ENCODE measurements at regions not wholly inside any gene's neighbourhood (a gene's known extent, or its start where the extent isn't known, plus 50 kb on each side); places are given as distances from the start of the nearest gene placed in this dataset.

DNA sequence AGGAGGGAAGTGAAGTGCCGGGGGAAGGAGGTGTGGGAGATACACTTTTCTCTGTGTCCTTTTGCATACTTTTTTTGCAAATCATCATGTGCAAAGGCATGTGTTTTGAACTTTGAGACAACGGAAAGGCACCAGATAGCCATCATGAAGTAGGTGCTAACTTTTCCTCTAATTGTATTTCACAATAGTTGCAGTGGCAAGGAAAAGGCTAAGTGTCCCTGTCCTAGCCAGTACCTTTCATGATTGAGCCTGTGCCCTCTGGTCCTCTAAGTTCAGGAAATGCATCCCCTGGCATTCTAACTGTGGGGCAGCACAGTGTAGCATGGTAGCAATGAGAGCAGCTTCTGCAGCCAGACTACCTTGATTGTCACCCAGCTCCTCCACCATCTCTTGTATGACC lies 186.2 kb downstream of the ADSS2 start:
- DNase-seq (ENCODE audit: low spot score) = no peak

DNA sequence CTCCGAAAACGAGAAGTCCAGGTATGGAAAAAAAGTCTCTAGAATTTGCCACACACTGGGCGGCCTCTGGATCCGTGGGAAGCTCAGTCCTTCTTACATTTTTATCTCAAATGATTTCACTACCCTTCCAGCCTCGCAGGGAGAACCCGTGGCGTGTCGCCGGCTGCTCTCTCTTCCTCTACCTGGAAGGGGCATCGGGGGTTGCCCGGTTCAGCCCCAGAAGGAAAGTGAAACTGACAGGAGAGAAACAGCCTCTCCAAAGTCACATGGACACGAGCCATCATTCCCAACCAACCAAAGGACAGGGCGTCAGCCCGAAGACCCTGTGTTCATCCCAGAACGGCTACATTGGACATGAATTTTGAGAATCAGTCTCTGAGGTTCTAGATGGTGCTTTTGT lies 182.5 kb downstream of the ADSS2 start:
- DNase-seq (ENCODE audit: low spot score) = no peak

DNA sequence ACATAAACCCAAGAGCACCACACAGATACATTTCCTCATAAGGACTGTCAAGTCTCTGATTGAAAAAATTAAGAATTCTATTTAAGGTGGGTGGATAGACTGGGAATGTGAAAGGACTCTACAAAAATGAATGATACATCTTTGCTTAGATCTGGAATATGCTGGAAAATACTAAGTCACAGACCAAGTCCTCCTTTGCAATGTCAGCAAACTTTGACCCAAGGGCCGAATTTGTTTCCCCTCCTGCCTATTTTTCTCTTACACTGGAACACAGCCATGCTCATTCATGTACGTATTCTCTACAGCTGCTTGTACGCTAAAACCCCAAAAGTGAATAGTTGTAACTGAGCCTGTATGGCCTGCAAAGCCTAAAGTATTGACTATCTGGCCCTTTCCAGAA lies 180.7 kb downstream of the ADSS2 start:
- no peak for DNase-seq (ENCODE audit: low spot score)

DNA sequence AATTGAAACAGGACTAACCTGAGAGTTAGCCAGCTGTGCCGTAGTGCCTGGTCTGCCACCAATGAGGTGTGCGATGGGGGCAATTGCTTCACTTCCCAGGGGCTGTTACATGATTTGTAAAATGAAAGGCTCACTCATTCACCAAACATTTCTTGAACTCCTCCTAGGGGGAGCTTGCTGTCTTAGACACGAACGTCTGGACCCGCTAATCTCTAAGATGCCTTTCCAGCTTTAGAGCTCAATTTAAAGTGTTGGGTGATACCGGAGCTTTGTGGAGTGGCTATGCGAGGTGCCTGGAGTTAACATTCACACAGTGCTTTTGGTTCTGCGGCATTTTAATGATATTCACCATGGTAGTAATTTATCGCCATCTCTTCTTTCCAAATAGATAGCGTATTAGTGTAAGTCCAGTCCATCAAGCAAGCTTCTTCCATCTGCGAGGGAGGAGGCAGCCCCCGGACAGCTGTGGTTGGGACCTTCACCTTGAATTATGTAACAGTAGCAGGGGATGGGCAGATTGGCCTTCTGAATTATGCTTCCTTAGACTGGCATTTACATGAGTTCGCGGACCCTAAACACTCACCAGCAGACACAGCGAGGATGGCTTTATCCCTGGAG lies 179.9 kb downstream of the ADSS2 start:
- no peak for DNase-seq (ENCODE audit: low spot score)

DNA sequence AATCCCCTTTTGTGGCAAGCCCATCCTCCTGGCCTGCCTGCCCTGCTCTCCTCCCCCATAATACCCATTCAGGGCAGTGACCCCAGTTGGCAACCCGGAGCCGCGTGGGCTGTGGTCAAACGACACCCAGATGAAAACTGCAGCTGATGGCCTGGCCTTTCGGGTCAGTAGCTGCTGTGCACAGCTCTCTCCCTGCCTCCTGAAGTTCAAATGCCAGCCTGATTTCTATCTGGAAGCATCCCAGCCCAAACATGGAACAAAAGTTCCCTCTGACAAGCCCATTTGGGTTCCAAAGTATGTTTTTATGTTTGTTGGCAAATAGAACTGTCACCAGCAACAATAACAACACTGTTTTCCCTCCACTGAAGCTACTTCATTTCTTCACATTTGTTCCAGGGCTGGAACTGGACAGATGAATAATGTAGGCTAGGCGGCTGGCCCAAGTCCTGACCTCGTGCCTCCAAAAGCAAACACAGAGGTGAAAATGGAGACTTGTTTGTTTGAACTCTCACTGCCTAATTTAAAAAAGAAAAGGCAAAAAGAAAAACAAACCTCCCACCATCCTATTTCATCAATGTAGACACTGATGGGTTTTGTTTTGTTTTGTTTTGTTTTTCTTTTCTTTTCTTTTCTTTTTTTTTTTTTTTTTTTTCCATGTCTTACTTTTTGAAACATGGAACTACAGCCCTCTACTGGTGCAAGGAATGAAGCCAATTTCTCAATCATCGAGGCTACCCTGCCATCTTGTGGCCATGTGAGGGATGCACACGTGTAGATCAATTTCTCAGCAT lies 179.0 kb downstream of the ADSS2 start:
- DNase-seq (ENCODE audit: low spot score) = peak; percentile 86

DNA sequence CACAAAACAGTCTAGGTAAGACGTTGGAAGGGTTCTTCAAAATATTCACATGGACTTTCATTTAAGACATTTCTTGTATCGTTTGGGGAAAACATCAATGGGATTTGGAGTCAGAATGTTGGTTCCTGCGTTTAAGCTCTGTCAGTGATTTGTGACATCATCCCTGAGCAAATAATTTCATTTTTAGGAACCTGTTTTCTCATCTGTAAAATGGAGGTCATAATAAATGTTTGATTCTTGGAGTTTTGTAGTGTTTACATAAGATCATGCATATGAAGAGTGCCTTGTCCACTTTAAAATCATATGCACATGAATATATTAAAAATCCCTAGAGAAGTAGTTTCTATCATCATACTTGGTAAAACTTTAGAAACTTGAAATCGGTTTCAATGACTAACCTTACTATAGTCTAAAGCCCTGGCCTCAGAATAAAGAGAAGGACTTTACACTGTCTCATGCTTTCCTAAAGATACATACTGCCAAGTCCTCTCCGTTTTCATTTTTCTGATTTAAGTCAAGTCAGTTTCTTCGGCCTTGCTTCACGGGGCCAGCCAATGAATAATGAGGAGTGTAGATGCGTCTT lies 178.4 kb downstream of the ADSS2 start:
- no peak for DNase-seq (ENCODE audit: low spot score)

DNA sequence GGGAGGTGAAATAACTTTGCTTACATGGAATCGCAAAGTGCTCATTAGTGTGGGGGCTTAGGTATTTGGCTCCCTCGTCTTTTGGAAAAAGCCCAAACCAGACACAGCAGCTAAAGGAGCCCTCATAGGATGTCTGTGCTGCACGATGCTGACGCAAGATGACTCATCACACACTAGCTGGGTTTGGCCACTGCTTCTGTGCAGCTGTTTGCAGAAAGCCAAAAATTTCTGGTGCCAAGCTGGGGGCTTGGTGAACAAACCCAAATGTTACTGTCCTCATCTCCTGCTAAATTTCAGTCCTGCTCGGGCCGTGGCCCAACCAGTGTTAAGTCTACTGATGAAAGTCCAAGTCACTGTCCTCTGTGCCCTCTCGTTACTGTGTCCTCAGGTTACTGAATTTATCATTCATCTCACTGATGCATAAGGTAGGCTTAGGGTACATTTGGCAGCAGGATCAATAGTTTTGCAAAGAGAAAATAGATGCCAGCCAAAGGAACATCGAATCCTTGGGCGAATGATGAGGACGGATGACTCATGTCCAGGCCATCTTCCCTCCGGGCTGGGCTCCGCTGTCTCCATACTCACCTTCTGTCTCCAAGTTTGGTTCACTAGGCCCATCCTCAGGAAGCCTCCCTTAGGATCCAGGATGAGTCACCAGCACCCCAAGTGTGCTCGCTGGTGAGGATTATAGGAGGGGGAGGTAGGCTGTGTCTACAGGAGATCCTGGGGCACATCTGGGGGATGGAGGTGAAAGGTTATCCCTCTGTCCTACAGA lies 177.7 kb downstream of the ADSS2 start:
- peak; percentile 97 for DNase-seq (ENCODE audit: low spot score)

DNA sequence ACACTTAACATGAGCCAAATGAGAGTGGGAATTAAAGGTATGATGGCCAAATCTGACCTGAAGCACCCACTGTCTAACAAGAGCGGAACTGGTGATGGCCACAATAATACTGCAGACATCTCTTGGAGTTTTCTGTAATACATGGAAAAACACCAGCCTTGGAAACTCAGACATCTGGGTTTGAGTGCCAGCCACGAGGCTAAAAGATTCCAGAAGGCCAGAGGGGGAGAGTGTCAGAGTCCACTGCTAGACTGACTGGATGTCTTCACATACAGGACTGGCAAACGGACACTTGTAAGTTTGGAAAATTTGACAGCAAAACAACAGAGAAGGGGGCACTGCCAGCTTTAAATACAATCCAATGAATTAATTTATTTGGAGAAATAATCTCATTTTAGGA lies 175.1 kb downstream of the ADSS2 start:
- DNase-seq (ENCODE audit: low spot score) = no peak

DNA sequence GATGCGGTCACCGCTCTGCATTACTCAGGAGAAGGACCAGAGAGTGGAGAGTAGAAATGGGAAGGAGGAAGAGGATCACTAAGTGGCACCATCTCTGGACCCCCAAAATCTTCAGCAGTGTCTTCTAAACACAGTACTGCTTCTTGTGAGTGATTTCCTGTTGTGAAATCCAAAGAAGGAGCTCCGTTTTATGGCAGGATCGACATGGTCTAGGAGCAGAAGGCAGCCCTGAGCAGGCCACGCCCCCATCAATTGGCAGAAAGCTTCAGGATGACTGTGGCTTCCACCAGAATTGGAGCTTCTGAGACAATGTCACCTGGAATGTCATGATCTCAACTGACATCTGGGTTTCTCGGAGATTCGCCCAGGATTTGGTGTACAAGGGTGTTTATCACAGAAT lies 171.5 kb downstream of the ADSS2 start:
- DNase-seq (ENCODE audit: low spot score) = no peak

DNA sequence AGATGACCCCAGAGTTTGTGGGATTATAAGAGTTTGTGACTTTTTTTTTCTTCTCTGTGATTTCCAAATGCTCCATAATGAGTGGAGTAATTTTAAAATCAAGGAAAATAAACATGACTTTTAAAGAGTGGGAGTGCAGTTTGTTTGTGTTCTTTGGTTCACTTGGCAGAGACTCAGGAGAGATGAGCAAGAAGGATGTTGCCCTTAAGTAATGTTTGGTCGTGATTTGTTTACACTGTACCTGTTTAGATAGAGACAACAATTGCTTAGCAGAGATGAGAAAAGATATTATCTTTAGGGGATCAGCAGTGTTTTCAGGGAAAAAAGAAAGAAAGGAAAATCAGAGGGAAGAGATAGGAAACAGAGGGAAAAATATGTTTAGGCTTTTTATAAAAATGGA lies 170.8 kb downstream of the ADSS2 start:
- no peak for DNase-seq (ENCODE audit: low spot score)

DNA sequence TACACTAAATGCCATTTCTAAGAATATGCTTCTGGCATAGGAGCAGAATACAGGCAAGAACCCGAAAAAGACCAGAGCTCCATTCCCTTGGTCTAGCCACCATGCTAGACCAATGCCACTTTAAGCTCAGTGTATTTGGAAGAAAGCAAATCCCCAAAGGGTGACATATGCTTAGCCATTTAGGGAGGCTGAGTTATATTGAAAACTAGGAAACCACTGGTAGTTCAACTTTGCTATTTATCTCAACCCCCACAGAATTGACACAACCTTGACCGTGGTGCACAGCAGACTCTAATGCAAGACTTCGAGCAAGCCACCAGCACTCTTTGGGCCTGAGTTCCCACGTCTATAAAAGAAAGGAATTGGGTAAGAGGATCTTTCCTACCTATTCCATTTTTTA lies 167.9 kb downstream of the ADSS2 start:
- DNase-seq (ENCODE audit: low spot score) = no peak

DNA sequence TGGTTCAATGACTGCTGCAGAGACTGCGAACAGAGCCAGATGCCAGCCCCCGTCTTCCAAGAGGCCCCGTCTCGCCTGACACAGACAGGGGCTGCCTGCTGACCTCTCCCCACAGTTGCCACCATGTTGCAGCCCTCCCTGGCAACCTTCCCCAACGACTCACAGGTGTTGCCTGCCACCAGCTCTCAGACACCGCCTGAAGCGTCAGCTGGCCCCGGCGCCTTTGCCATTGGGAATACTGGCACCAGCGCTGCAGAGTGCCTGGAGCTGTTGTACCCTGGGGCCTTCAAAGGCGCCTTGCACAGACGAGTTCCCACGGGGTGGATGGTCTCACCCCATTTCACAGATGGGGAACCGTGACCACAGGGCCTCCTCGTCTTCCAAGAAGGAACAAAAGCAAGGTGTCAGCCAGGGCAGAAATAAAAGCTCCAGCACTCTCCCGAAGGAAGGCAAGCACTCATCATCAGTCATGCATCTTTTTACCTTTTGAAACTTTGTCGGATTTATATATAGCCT lies 167.0 kb downstream of the ADSS2 start:
- DNase-seq (ENCODE audit: low spot score) = no peak

DNA sequence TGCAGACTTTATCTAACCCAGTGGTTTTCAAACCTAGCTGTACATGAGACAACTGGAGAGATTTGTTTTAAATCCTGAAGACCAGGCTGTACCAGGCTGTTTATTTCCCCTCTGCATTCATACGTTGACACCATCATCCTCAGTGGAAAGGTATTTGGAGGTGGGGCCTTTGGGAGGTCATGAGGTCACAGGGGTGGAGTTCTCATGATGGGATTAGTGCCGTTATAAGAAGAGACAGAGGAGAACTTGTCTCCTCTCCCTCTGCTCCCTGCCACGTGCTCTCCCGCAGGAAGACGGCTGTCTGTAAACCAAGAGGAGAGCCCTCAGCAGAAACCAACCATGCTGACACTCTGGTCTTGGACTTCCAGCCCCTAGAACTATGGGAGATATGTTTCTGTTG lies 165.4 kb downstream of the ADSS2 start:
- DNase-seq (ENCODE audit: low spot score) = no peak

DNA sequence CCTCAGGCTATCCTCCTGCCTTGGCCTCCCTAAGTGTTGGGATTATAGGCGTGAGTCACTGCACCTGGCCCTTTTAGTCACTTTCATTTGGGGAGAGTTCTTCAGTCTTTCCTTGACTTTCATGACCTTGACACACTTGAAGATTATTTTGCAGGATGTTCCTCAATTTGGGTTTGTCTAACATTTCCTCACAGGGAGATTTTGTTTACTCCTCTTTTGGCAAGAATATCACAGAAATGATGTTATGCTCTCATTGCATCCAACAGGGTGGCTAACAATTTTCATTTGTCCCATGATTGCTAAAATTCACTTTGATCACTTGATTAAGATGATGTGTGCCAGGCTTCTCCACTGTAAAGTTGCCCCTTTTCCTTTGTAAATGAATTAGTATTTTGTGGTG lies 164.0 kb downstream of the ADSS2 start:
- DNase-seq (ENCODE audit: low spot score) = no peak

DNA sequence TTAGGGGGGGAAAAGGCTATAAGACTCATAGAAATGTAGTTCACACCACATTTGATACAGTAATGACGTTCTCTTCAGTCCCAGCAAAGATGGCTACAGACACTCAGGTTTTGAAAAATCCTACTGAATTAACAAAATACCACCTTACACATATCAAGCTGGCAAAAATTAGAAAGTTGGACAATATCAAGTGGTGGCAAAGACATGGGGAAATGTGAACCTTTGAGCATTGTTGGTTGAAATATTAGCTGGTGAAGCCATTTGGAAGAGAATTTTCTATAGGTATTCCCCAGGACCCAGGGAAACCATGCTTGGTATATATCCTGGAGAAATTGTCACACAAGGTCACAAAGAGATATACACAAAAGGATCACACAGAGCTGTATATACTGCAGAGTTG lies 163.0 kb downstream of the ADSS2 start:
- no peak for DNase-seq (ENCODE audit: low spot score)

DNA sequence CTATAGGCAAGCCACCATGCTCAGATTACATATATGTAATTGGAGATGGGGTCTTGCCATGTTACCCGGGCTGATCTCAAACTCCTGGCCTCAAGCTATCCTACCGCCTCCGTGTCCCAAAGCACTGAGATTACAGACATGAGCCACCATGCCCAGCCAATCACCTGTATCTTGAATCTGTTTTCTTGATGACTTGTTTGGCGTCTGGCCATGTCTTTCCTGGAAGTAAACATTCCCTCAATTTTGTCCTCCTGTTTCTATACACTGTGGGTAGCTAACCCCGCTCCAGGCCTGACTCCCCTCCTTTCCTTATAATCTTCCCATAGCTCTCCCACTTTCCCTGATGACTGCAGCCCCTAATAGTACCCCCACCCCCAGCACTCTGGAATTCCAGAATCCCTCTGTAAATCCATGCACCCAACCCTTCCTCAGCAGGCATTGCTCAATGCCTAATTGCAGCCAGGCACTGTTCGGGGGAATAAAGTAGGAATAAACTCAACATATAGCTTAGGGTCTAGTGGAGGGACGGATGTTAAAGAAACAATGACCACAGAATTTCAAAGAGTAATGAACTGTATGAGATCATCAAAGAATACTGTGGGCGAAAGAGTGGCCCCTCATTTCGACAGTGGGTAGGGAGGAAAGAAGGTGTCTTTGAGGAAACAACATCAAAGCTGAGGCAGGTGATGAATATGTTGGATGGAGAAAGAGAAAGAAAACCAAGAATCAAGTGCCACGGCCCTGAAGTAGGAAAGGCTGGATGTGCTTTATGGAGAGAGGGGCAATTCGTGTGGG lies 161.5 kb downstream of the ADSS2 start:
- DNase-seq (ENCODE audit: low spot score) = peak; percentile 42

DNA sequence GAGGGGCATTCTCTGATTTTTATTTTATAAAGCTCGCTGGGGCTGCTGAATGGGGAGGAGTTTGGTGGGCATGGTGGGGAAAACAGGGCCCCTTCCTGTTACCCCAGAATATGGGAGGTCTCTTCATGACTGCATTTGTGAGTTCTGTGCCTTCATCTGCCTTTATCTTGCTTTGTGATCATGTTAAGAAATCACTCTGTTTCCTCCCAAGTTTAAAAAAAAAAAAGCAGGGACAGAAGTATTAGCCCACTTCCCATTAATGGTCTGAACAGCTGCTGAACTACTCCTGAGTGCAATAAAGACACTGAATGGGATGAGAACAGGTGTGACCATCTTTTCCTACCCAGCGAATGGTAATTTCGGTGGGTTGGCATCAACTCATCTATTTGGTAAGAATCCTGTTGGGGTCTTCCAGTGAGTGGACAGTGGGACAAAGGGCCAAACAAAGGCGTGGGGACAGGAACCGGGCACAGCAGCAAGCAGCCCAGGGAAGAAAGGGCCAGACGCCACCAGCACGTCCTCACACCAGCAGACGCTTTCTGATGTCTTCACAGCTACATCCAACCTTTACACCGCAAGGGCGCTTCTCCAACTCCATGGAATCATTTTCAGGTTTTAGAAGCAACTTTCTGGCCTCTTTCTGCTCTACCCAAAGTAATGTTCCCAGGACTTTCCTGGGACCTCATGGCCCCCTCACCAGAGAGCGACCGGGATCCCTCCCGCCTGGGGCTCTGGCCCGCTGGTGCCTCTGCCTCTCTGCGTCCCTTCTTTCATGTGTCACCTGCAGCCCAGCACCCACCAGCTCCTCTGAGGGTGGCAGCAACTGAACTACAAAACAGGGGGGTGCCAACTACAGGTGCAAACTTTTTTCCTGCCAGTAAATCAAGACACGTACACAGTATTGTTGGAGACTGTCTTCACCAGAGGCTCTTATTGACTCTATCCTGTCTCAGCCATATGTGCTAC lies 160.2 kb downstream of the ADSS2 start:
- DNase-seq (ENCODE audit: low spot score) = no peak

DNA sequence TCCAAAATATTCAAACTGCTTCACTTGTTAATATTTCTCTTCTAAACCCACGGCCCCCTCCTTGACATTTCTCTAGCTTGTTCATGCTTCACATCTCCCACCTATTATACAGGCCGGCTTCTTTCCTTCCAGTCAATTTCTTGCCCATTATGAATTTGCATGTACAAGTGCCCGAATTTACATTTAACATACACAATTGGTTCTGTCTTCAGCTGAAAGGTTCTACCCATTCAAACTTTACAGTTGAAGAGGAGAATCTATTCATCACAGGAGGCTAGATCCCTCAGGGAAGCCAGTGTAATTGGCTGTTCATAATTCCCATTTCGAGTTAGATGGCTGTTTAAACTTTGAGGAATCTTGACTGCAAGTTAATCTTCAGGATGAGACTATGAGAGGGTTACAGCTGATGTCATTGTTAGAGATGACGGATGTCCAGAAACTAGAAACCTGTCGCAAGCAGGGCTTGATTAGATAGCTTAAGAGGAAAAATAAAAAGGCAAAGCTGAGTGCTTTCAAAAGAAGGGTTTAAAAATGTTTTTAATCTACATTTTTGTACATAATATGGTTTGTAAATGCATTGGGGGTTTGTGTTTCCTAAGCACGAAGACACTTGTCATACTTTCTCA lies 157.0 kb downstream of the ADSS2 start:
- no peak for DNase-seq (ENCODE audit: low spot score)

DNA sequence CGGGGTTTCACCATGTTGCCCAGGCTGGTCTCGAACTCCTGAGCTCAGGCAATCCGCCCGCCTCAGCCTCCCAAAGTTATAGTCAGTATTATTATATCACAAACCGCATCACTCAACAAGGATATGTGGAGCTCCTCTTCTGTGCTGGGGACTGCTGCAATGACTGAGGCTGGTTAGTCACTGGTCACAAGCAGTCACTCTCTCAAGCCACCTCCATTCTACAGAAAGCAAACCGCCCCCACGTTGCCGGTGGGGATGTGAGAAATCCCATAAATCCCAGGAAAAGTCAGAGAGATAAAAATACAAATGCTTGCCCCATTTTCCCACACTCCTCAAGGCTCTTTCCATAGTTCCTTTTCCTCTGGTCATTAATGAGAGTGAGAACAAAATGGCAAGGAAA lies 155.7 kb downstream of the ADSS2 start:
- no peak for DNase-seq (ENCODE audit: low spot score)

DNA sequence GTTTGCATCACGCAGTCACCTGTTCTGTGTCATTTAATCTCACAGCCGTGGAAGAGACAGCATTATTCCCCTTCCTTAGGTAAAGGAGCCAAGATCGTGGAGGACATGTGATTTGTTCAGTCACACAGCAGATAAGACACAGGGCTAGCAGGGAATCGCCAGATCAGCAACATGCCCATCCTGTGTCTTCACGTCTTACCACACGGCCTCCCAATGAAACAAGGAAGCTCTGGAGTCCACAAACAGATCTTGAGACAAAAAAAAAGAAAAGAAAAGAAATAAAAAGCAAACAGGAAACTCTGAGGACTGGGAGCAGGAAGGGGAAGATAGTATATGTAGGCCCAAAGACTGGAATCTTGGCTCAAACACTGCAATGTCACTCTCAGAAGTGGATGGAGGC lies 155.3 kb downstream of the ADSS2 start:
- DNase-seq (ENCODE audit: low spot score) = no peak

All from H4 (cell line).